GM21360 (cell line): ENCODE measurements at regions not wholly inside any gene's neighbourhood (a gene's known extent, or its start where the extent isn't known, plus 50 kb on each side); places are given as distances from the start of the nearest gene placed in this dataset.
"Not testable (repeated sequence)": the region's sequence is repeated elsewhere in the genome, so short reads cannot be mapped to it uniquely, and the experiment has no call there.

Experiments
- ATAC-seq: cut with Tn5 transposase; IDR thresholded peaks from one replicate; pipeline ENCODE4 v1.9.1; 2021; ENCODE audit warnings: mild to moderate bottlenecking, moderate library complexity; ENCODE audit not compliant: unreplicated experiment

- no peak for ATAC-seq
Observed at GRCh38 chrX:69431420-69431819, 72.7 kb upstream of the NALF2 start.

GRCh38 chrX:69430785-69431184 is 73.3 kb upstream of the NALF2 start:
- no peak for ATAC-seq

GRCh38 chrX:69429339-69430015 is 74.6 kb upstream of the NALF2 start:
- ATAC-seq, result no peak

DNA sequence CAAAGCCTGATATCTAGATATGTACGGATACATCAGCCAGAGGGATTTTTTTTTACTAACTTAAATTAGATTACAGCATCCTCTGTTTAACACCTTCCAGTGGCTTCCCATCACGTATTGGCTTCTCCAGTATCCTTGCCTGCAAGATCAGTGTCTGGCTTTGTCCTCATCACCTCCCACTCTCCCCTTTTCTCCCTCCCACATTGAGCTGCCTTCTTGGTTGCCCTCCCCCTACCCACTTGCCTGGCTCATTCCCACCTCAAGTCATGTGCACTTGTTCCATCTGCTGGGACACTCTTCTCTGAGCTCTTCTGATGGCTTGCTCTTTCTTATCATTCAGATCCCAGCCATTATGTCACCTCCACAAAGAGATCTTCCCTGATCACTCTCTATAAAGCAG is 75.9 kb upstream of the NALF2 start:
- ATAC-seq, result no peak

GRCh38 chrX:69424910-69425309 is 79.2 kb upstream of the NALF2 start:
- ATAC-seq, result no peak

- ATAC-seq, result no peak
Observed at GRCh38 chrX:69424161-69424560, 80.0 kb upstream of the NALF2 start.

DNA sequence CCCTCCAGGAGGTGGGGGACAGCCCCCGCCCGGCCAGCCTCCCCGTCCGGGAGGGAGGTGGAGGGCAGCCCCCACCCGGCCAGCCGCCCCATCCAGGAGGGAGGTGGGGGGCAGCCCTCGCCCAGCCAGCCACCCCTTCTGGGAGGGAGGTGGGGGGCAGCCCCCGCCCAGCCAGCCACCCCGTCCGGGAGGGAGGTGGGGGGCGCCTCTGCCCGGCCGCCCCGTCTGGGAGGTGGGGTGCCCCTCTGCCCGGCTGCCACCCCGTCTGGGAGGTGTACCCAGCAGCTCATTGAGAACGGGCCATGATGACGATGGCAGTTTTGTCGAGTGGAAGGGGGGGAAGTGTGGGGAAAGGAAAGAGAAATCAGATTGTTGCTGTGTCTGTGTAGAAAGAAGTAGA is 81.9 kb upstream of the NALF2 start:
- not testable (repeated sequence) for ATAC-seq

DNA sequence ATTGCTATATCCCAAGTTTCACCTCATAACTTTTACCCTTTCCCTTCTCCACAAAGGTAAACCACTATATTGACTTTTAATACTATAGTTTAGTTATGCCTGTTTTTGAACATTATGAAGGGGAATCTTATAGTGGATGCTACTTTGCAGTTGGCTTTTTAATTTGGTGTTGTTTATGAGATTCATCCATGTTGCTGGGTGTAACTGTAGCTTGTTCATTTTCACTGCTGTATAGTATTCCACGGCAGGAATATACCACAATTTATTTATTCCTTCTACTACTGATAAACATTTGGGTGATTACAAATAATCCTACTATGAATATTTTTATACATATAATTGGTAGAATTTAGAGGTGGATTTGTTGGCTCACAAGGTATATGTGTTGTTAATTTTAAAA is 88.4 kb upstream of the NALF2 start:
- ATAC-seq, result no peak

DNA sequence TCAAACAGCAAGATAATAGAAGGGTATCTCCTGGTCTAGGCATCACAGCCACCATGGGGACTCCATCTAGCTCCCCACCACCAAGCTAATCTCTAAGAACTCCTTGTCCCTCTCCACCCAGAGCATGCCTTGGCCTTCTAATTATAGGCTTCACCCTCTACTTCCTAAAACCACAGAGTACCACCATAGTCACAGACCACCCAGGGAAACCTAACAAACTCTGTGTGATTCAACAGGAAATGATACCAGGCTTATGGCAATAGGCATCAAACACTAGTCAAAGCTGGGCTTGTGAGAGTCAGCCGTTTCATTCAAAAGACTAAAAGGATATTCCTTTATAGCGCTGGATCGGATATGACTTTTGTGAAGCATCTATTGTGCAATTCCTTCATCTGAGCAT is 91.5 kb upstream of the NALF2 start:
- ATAC-seq, result no peak

GRCh38 chrX:69398881-69399280 is 105.2 kb upstream of the NALF2 start:
- no peak for ATAC-seq

- no peak for ATAC-seq
Observed at GRCh38 chrX:69396916-69397315, 107.2 kb upstream of the NALF2 start.

DNA sequence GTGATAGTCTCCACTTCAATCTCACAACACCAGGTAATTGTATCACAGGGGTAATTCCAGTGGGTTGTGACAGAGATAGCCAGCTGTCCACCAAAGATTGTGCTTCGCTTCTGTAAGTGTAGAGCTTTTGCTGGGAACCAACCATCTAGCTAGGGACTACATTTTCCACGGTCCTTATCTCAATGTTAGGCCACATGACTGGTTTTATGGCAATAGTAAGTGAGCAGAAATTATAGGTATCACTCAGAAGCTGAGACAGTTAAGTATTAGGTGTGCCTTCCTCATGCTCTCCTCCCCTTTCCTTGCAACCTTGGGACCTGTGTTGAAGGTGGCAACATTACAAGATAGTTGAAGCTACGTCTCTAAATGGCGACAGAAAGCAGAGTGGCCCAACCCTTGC is 108.8 kb upstream of the NALF2 start:
- ATAC-seq, result no peak

GRCh38 chrX:69389101-69389501 is 115.0 kb upstream of the NALF2 start:
- ATAC-seq, result no peak

- no peak for ATAC-seq
Observed at GRCh38 chrX:69388526-69388925, 115.6 kb upstream of the NALF2 start.

- peak; percentile 53 for ATAC-seq
Observed at GRCh38 chrX:69387567-69388487, 116.3 kb upstream of the NALF2 start.

GRCh38 chrX:69386681-69387080 is 117.4 kb upstream of the NALF2 start:
- no peak for ATAC-seq

DNA sequence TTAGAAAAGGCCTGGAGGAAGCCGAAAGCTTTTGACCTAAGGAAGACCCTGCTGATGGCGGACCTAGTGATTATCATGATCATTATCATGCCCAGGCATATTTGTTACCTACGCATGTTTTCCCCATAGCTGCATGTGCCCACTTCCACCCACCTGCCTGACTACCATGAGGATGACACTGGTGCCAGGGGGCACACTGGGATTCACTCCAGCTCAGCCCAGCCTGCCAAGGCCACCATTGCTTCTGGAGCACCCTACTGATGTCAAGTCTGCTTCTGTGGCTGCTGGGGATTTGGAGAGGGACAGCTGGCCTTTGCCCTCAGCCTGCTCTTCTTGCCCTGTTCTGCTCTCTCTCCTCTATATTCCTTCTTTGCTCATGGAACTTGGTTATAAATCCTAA is 124.7 kb upstream of the NALF2 start:
- ATAC-seq, result no peak

- ATAC-seq, result no peak
Observed at GRCh38 chrX:69374569-69374968, 129.6 kb upstream of the NALF2 start.

- no peak for ATAC-seq
Observed at GRCh38 chrX:69372435-69372834, 131.7 kb upstream of the NALF2 start.

DNA sequence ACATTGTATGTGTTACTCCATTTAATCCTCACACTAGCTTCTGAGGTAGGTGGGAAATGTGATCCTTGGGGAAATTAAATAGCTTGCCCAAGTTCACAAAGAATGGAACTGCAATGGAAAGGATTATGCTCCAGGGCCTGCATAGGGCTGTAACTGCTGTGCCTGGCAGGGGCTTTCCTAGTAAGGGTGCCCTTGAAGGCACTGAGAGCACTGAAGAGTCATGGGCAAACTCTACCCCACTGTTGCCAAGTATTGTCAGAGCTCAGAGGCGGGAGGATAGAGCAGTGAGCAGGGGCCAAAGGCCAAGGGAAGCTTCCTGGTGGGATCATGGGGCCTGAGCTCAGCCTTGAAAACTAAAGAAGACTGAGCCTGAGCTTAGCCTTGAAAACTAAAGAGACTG is 133.0 kb upstream of the NALF2 start:
- no peak for ATAC-seq

- no peak for ATAC-seq
Observed at GRCh38 chrX:69369999-69370398, 134.1 kb upstream of the NALF2 start.

GRCh38 chrX:69366183-69366582 is 137.9 kb upstream of the NALF2 start:
- ATAC-seq, result peak; percentile 34
